ENCODE measurements at regions not wholly inside any gene's neighbourhood (a gene's known extent, or its start where the extent isn't known, plus 50 kb on each side); places are given as distances from the start of the nearest gene placed in this dataset.

GRCh38 chr16:73713778-73714495, 582.7 kb upstream of the PSMD7 start:
- DNase-seq (ENCODE audit: extremely low spot score, unreplicated experiment) = no peak
- peaks cover 61% of the 10 kb centered on the region for H3K4me1 Mint-ChIP-seq (ENCODE audit: unreplicated experiment)
- no peak overlapping the region for H3K27ac Mint-ChIP-seq
- no peak overlapping the region for H3K4me3 Mint-ChIP-seq
- H3K36me3 Mint-ChIP-seq = no peaks in the 10 kb centered on the region
- no peaks in the 10 kb centered on the region for H3K9me3 Mint-ChIP-seq
- TF ChIP-seq CTCF (conservative IDR thresholded peaks at IDR 0.05) = peak; percentile 75
- no peaks in the 10 kb centered on the region for H3K27me3 Mint-ChIP-seq

- no peaks in the 10 kb centered on the region for H3K36me3 Mint-ChIP-seq
- H3K9me3 Mint-ChIP-seq = no peaks in the 10 kb centered on the region
- H3K27ac Mint-ChIP-seq = no peak overlapping the region
- no peaks in the 10 kb centered on the region for H3K27me3 Mint-ChIP-seq
- no peak for DNase-seq (ENCODE audit: extremely low spot score, unreplicated experiment)
- TF ChIP-seq CTCF (conservative IDR thresholded peaks at IDR 0.05) = no peak
- peaks cover 61% of the 10 kb centered on the region for H3K4me1 Mint-ChIP-seq (ENCODE audit: unreplicated experiment)
- H3K4me3 Mint-ChIP-seq = no peak overlapping the region
Observed at GRCh38 chr16:73713251-73713650, 583.4 kb upstream of the PSMD7 start.

GRCh38 chr16:73711406-73712080, 585.1 kb upstream of the PSMD7 start:
- no peak overlapping the region for H3K27ac Mint-ChIP-seq
- peaks cover 48% of the 10 kb centered on the region for H3K4me1 Mint-ChIP-seq (ENCODE audit: unreplicated experiment)
- peaks cover 5% of the 10 kb centered on the region for H3K9me3 Mint-ChIP-seq
- no peak for DNase-seq (ENCODE audit: extremely low spot score, unreplicated experiment)
- no peaks in the 10 kb centered on the region for H3K36me3 Mint-ChIP-seq
- H3K4me3 Mint-ChIP-seq = no peak overlapping the region
- H3K27me3 Mint-ChIP-seq = no peaks in the 10 kb centered on the region
- no peak for TF ChIP-seq CTCF (conservative IDR thresholded peaks at IDR 0.05)

GRCh38 chr16:73710526-73710925, 586.1 kb upstream of the PSMD7 start:
- Mint-ChIP-seq H3K9me3 (peaks cover 7% of the 10 kb centered on the region), H3K4me1 (ENCODE audit: unreplicated experiment) (peaks cover 47% of the 10 kb centered on the region), H3K27me3 (no peaks in the 10 kb centered on the region), H3K4me3 (no peak overlapping the region), H3K36me3 (no peaks in the 10 kb centered on the region), H3K27ac (no peak overlapping the region)
- no peak for TF ChIP-seq CTCF (conservative IDR thresholded peaks at IDR 0.05)
- no peak for DNase-seq (ENCODE audit: extremely low spot score, unreplicated experiment)

- Mint-ChIP-seq H3K4me1 (ENCODE audit: unreplicated experiment) (peaks cover 25% of the 10 kb centered on the region), H3K27me3 (no peaks in the 10 kb centered on the region), H3K36me3 (no peaks in the 10 kb centered on the region), H3K9me3 (peaks cover 14% of the 10 kb centered on the region), H3K27ac (no peak overlapping the region), H3K4me3 (no peak overlapping the region)
- no peak for TF ChIP-seq CTCF (conservative IDR thresholded peaks at IDR 0.05)
- no peak for DNase-seq (ENCODE audit: extremely low spot score, unreplicated experiment)
Observed at GRCh38 chr16:73707863-73708262, 588.8 kb upstream of the PSMD7 start.
